ENCODE measurements at regions not wholly inside any gene's neighbourhood (a gene's known extent, or its start where the extent isn't known, plus 50 kb on each side); places are given as distances from the start of the nearest gene placed in this dataset.
A peak's percentile ranks its signal among the peaks of the same experiment; 100 is the strongest.

DNA sequence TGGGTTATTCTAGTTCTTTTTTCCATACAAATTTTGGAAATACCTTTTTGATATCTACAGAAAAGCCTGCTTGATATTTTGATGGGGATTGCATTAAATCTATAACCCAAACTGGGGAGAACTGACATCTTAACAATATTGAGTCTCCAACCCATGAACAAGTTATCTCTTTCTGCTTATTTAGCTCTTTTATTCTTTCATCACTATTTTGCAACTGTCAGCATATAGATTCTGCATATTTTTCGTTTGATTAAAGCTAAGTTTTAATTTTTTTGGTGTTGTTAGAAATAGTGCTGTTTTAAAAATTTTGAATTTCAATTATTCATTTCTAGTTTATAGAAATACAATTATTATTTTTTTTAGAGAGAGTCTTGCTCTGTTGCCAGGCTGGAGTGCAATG, 97.9 kb downstream of the EMX2 start:
- no peak for TF ChIP-seq POLR2A (IDR thresholded peaks at IDR 0.05; ENCODE audit: low read length)
- no peak for TF ChIP-seq RFX5 (IDR thresholded peaks at IDR 0.05)
- peak; percentile 62 for TF ChIP-seq MAFK (IDR thresholded peaks at IDR 0.05; ENCODE audit: partially characterized antibody)
- no peak for TF ChIP-seq REST (IDR thresholded peaks at IDR 0.05)
- TF ChIP-seq CTCF (IDR thresholded peaks at IDR 0.05): no peak
- no peak for TF ChIP-seq PHF8 (IDR thresholded peaks at IDR 0.05; ENCODE audit: borderline replicate concordance, low read depth)
- no peak for TF ChIP-seq RAD21 (conservative IDR thresholded peaks at IDR 0.05 in 1 of 2, IDR thresholded peaks at IDR 0.05 in 1 of 2)
- TF ChIP-seq JUNB (IDR thresholded peaks at IDR 0.05): no peak
- no peak for TF ChIP-seq BHLHE40 (IDR thresholded peaks at IDR 0.05; ENCODE audit: low read depth, low read length)

Data from A549 (cell line).